ENCODE measurements at regions not wholly inside any gene's neighbourhood (a gene's known extent, or its start where the extent isn't known, plus 50 kb on each side); places are given as distances from the start of the nearest gene placed in this dataset.
"Not testable (repeated sequence)": the region's sequence is repeated elsewhere in the genome, so short reads cannot be mapped to it uniquely, and the experiment has no call there.

DNA sequence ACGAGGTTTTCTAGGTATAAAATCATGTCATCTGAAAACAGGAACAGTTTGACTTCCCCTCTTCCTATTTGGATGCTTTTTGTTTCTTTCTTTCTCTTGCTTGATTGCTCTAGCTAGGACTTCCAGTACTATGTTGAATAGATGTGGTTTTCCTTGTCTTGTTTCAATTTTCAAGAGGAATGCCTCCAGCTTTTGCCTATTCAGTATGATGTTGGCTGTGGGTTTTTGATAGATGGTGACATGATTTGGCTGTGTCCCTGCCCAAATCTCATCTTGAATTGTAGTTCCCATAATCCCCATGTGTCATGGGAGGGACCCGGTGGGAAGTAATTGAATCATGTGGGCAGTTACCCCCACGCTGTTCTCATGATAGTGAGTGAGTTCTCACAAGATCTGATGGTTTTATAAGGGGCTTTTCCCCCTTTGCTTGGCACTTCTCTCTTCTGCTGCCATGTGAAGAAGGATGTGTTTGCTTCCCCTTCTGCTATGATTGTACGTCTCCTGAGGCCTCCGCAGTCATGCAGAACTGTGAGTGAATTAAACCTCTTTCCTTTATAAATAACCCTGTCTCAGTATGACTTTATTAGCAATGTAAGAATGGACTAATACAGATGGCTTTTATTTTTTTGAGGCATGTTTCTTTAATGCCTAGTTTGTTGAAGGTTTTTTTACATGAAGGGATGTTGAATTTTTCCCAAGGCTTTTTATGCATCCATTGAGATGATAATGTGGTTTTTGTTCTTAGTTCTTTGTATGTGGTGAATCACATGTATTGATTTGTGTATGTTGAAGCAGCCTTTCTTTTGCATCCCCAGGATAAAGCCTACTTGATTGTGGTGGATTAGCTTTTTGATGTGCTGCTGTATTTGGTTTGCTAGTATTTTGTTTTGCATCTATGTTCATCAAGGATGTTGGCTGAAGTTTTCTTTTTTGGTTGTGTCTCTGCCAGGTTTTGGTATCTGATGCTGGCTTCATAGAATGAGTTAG is 239.1 kb downstream of the THBS2 start:
- DNase-seq (ENCODE audit: low read depth): no peak

DNA sequence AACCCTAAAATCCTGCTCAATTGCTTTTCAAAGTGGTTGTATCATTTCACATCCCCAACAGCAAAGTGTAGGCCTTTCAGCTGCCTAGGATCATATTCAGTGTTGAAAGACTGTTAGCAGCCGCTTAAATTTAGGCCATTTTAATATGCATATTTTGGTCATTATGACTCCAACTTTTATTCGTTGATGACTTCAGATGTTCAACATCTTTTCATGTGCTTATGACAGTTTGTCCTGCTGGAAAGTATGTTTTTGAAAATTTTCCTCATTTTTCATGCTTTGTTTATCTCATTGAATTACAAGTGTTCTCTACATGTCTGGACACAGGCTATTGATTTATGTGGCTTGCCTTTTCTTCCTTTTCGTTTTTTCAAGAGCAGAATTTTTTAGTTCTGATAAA is 244.0 kb downstream of the THBS2 start:
- DNase-seq (ENCODE audit: low read depth): no peak

DNA sequence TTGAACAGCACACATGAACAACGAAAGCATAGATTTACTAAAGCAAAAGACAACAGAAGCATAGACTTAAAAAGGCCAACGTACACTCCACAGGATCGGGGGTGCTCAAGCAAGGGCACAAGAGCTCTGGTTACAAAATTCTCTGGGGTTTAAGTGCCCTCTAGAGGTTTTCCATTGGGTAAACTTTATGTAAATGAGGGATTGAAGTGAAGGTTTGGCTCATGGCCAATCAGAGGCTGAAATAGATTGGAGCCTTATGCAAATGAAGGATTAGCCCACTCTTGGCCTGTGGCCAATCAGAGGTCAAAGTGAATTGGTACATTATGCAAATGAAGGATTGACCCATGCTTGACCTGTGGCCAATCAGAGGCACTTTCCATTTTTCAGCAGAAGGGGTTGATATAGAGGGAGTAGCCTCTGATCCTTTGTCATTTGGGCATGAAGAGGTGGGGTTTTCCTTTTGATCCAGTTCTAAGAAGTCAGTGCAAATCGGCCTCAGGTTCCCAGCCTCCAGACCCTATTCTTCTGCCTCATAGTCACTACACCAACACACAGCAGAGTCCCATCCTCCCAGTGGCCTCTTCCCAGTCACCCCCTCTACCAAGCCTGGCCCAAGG is 244.9 kb downstream of the THBS2 start:
- DNase-seq (ENCODE audit: low read depth): no peak

- no peak for DNase-seq (ENCODE audit: low read depth)
Observed at GRCh38 chr6:169005166-169005565, 248.5 kb downstream of the THBS2 start.

GRCh38 chr6:169000022-169000421 is 253.6 kb downstream of the THBS2 start:
- DNase-seq (ENCODE audit: low read depth): no peak

DNA sequence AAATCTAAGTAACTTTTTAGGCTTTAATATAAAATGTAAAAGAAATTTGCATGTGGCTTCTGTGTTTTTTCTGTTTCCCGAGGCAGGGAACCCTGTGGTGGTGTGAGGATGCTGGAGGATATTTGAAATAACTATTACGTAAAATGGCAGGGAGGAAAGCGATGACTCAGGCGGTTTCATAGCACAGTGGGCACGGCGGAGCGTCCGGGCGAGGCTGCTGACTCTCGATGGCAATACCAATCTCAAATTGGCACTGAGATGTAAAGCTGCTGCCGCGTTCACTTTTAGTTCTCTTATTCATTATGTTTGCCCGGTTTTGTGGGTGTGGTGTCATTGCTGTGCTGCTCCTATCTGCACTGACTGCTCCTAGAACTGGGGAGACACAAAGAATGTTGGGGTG is 254.3 kb downstream of the THBS2 start:
- DNase-seq (ENCODE audit: low read depth): no peak

- no peak for DNase-seq (ENCODE audit: low read depth)
Observed at GRCh38 chr6:168996356-168996625, 257.4 kb downstream of the THBS2 start.

GRCh38 chr6:168995526-168996355 is 257.9 kb downstream of the THBS2 start:
- DNase-seq (ENCODE audit: low read depth): no peak

DNA sequence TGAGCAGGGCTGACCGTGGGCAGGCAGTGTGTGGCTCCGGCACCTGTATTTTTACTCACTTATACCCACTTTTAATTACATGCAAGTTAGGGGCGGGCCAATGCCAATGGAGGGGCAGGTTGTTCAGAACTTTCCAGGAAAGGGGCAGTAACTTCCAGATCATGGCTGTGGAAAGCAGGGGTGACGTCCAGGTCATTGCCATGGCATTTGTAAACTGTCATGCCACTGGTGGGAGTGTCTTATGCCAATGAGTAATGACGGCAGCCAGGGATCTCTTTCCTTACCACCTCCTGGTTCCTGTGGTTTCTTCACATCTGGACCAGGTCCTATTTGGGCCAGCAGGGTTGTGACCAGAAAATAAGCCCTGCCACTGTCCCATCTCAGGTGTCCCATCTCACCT is 258.7 kb downstream of the THBS2 start:
- DNase-seq (ENCODE audit: low read depth): no peak

- no peak for DNase-seq (ENCODE audit: low read depth)
Observed at GRCh38 chr6:168992446-168993144, 261.1 kb downstream of the THBS2 start.

GRCh38 chr6:168991695-168992094 is 262.0 kb downstream of the THBS2 start:
- DNase-seq (ENCODE audit: low read depth): not testable (repeated sequence)

DNA sequence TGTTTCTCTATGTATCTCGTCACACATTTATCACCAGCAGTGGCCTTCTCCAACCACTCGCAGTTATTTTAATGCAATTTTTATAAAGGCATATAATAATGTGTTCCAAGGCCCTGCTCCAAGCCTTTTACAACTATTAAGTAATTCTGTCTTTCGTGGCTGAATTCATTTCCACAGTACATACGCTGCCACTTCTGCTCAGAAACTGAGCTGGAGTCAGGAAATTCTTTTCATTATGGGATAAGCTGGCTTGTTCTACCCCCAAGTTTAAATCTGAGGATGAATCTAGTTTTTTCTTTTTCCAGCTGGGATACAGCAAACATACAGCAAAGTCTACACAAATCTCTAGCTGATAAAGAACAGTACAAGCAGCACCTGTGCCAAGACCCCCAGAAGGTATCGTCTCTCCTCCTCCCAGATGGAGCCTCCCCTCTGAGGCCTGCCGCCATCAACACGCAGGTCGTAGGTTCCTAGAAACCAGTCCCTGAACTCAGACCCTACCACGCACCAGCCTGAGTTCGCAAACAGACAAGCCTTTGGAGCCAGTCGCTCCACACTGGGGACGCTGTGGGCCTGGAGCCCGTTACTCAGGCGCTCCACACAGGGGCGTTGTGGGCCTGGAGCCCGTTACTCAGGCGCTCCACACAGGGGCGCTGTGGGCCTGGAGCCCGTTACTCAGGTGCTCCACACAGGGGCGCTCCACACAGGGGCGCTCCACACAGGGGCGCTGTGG is 263.5 kb downstream of the THBS2 start:
- DNase-seq (ENCODE audit: low read depth): no peak

- DNase-seq (ENCODE audit: low read depth): no peak
Observed at GRCh38 chr6:168989421-168989820, 264.2 kb downstream of the THBS2 start.

- no peak for DNase-seq (ENCODE audit: low read depth)
Observed at GRCh38 chr6:168988801-168989200, 264.8 kb downstream of the THBS2 start.

DNA sequence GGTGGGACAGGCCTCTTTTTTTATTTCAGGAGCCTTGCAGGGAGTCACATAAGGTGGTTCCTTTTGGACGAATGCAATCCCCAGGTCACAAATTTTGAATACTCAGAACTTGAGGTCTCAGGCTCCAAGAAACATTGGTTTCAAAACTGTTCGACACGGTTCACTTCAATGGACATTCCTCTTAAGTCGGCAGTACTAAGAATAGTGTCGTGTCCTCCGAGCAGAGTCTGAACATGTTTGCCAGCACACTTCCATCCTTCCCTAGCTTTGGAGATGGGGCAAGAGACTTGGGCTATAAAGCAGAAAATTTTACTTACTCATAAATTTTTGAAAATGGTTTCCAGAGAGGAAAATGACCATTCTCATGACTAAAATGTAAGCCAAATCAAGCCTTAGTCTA is 265.4 kb downstream of the THBS2 start:
- DNase-seq (ENCODE audit: low read depth): no peak

DNA sequence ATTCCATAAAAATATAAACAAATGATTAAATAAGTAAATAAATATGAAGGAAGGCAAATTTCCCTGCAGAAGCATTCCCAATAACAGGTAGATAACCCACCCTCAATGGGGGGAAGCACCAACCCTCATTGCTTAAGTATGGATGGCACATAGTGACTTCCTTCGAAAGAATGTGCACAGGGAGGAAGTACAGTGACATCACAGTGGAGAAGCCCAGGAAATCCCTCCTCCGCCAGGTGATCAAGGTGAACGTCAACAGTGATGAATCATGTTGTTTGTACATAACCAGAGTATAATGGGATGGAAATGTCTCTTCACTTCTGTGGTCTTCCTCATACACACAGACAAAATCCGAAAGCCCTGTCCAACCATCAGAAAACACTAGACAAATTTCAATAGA is 267.9 kb downstream of the THBS2 start:
- DNase-seq (ENCODE audit: low read depth): no peak

DNA sequence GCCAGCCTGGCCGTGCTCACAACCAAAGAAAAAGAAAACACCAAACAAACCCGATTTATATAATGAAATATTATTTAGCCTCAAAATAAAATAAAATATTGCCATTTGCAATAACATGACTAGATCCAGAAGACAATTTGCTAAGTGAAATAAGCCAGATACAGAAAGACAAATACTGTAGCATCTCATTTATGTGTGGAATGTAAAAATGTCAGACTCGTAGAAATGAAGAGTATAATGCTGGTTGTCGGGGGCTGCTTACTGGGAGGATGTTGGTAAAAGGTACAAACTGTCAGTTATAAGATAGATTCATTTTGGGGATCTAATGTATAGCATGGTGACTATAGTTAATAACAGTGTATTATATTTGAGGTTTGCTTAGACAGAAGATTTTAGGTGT is 269.7 kb downstream of the THBS2 start:
- no peak for DNase-seq (ENCODE audit: low read depth)

GRCh38 chr6:168981187-168981586 is 272.5 kb downstream of the THBS2 start:
- no peak for DNase-seq (ENCODE audit: low read depth)

GRCh38 chr6:168979254-168979653 is 274.4 kb downstream of the THBS2 start:
- no peak for DNase-seq (ENCODE audit: low read depth)

GRCh38 chr6:168972128-168972527 is 281.5 kb downstream of the THBS2 start:
- DNase-seq (ENCODE audit: low read depth): no peak

- no peak for DNase-seq (ENCODE audit: low read depth)
Observed at GRCh38 chr6:168971549-168971948, 282.1 kb downstream of the THBS2 start.

- no peak for DNase-seq (ENCODE audit: low read depth)
Observed at GRCh38 chr6:168968801-168969200, 284.8 kb downstream of the THBS2 start.

Data from GM04503 (cell line).